GF-D8 (cell line): ENCODE measurements at regions not wholly inside any gene's neighbourhood (a gene's known extent, or its start where the extent isn't known, plus 50 kb on each side); places are given as distances from the start of the nearest gene placed in this dataset.

ENCODE experiments used
- DNase-seq: peaks from one replicate; lab custom pipeline; 2025; lab: John Stamatoyannopoulos, UW

DNA sequence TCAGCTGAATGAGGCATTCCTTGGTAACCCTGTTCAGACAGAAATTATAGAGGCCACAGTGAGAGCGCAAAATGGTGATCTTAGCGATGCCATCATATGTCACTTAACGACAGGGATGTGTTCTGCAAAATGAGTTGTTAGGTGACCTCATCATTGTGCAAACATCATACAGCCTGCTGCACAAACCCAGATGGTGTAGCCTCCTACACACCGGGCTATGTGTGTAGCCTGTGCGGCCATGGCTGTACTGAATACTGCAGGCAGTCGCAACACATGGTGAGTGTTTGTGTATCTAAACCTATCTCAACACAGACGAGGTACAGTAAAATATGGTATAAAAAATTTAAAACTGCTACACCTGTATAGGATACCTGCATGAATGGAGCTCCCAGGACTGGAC, 234.1 kb upstream of the PMEPA1 start:
- no peak for DNase-seq

DNA sequence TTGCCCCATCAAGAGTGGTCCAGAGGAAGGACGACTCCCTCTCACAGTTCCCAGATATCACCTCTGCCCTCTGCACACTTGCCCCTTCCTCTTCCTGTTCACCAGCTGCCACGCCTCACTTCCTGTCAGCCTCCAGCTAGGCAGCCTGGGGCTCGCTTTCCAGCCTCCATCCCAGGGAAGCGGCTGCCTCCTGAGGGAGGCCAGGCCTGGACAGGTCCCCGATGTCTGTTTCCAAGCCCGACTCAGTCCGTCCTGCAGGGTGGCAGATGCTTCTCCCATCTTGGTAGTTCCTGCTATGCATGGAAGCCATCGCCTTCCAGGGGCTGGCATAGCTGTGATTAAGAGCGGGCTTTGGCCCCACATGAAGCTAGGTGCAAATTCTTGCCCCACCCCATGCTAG, 233.5 kb upstream of the PMEPA1 start:
- DNase-seq, result no peak

- DNase-seq, result no peak
These were observed 232.0 kb upstream of the PMEPA1 start for GRCh38 chr20:57941604-57942381.

- no peak for DNase-seq
These were observed 231.2 kb upstream of the PMEPA1 start for GRCh38 chr20:57940868-57941522.

- no peak for DNase-seq
These were observed 230.6 kb upstream of the PMEPA1 start for GRCh38 chr20:57940376-57940775.

GRCh38 chr20:57939499-57939898, 229.7 kb upstream of the PMEPA1 start:
- no peak for DNase-seq

- DNase-seq, result no peak
These were observed 228.6 kb upstream of the PMEPA1 start for GRCh38 chr20:57938158-57939108.

DNA sequence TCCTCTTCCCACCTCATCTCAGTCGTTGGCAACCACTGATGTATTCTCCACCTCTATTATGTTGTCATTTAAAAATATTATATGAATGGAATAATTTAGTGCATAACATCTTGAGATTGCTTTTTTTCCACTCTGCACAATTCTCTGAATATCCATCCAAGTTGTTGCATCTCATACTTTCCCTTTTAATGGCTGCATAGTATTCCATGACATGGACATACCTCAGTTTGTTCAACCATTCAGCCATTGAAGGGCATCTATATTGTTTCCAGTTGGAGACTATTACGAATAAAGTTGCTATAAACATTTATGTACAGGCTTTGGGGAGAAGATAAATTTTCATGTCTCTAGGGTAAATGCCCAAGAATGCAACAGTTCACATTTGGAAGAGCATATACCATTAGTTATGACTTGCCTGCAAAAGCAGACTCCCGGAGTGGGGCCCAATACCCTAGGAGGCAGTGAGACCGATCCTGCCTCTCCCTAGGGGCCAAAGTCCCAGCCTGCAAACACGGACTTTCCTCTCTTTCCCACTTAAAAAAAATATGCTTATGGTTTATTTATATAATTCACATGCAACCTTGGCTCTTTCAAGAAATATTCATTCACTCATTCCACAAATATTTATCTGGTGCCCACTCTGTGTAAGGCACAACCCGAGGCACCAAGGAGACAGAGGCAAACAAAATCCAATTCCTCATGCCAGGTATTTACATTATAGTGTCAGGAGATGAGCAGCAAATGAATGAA, 227.0 kb upstream of the PMEPA1 start:
- DNase-seq, result no peak

- DNase-seq, result no peak
These were observed 225.1 kb upstream of the PMEPA1 start for GRCh38 chr20:57934913-57935312.

DNA sequence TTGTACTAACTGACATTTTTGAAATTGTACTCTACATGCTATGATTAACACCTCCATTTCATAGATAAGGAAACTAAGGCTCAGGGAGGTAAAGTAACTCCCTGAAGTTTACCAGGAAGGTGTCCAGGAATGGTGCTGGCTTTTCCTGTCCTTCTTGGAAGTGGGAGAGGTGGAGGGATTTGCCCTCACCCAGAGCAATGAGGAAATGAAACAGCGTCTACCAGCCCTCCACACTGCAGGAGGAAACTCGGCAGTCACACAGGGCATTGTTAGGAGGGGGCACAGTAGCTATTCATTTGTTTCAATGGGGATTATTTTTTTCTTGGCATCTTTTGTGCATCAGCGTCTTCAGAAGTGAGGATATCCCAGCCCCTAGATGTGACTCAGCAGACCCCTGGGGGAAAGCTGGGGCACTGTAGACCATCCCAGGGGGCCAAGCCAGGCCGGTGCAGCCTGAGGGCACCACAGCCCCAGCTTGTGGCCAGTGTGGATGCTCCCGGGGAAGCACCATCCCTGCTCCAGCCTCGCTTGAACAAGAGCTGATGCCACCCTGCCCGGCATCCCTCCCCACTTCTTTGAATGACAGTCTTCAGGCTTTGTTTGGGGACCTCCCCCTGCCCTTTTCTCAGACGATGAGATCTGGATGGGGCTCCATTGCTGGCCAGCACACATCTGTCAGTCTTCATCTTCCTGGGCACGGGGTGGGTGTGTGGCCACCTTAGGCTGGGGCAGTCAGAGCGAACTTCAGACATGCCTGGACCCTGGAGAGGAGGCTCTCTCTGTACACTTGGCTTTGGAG, 224.4 kb upstream of the PMEPA1 start:
- DNase-seq, result no peak

DNA sequence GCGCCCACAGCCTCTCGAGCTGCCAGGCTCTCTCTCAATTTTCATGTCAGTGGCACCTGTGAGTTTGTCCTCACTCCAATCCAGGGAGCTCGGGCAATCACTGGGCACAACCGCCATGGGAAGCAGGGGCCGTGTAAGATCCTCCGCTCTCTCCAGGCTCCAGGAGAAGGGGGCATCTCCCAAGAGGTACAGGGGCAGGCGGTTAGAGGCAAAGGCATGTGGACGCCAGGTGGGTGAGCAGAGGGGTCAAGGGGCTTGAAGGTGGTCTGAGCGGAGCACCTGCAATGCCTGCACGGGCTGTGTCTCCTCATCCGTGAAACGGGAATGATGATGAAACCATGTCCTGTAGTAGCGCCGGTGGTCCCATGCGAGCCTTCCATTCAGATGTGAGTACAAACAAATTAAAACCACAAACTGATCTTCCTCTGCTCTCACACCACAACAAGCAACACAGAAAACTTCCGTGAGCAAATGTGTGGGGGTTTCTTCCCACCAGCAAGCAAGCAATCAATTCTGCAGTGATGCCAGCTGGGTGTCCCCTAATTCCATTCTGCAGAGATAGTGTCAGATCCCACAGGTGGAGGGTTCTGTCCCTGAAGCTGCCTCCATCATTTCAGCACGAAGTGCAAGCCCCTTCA, 222.5 kb upstream of the PMEPA1 start:
- DNase-seq, result no peak

GRCh38 chr20:57930351-57930750, 220.5 kb upstream of the PMEPA1 start:
- DNase-seq, result no peak

- DNase-seq, result no peak
These were observed 218.6 kb upstream of the PMEPA1 start for GRCh38 chr20:57928181-57928967.

- no peak for DNase-seq
These were observed 217.6 kb upstream of the PMEPA1 start for GRCh38 chr20:57927376-57927775.

DNA sequence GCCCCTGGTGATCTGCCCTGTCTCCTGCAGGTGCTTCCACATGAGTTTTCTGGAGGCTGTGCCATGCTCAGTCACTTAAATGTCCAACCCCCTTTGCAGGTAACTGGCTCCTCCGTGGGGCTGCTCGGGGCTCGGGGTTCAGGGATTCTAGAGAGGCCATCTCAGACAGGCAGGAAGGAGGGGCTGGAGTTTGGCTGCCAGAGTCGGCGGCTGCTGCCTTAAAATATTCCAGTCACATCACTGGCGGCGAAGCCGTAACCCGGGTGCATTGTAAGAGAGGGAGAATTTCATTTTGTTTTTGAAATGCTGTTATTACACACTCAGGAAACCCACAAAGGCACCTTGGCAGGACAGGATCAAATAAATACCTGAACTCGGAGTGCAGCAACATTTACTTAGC, 212.9 kb upstream of the PMEPA1 start:
- no peak for DNase-seq

GRCh38 chr20:57922083-57922482, 212.3 kb upstream of the PMEPA1 start:
- peak; percentile 6 for DNase-seq

DNA sequence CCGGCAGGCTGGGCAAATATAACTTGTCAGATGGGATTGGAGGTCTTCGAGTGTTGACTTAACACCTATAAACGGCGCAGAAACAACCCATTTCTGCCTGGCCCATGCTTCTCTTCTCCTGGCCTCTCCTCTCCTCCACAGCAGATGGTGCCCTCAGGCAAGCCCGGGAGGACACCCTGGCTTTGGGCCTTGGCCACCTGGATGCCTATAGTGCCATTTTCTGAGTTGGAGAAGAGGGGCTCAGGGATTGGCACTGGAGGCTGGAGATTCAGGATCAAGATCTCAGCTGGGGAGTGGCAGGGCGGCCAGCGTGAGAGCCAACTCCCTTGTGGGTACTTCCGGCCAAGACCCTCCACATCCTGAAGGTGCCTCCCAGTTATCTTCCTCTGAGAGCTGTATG, 211.9 kb upstream of the PMEPA1 start:
- no peak for DNase-seq

GRCh38 chr20:57920971-57921370, 211.2 kb upstream of the PMEPA1 start:
- no peak for DNase-seq

- no peak for DNase-seq
These were observed 209.2 kb upstream of the PMEPA1 start for GRCh38 chr20:57919049-57919448.

- no peak for DNase-seq
These were observed 208.7 kb upstream of the PMEPA1 start for GRCh38 chr20:57918551-57918950.
